Cardiac fibroblast (primary cell): ENCODE measurements at regions not wholly inside any gene's neighbourhood (a gene's known extent, or its start where the extent isn't known, plus 50 kb on each side); places are given as distances from the start of the nearest gene placed in this dataset.

Experiments used
- DNase-seq, 2 donors: peaks; one replicate each; pipeline versions ENCODE4 v3.0.0 to v3.0.0-alpha.2; 2010; ENCODE audit warnings: low read depth in 2 of 2
- H3K4me3 ChIP-seq, 2 donors: replicated peaks in 1 of 2; 1 replicate in 1 of 2; 2 replicates in 1 of 2; pipeline ENCODE4 v1.5.1; 2011; ENCODE audit warnings: low read depth in 2 of 2, low read length in 2 of 2, mild to moderate bottlenecking in 2 of 2, moderate library complexity in 1 of 2
- CTCF ChIP-seq: IDR thresholded peaks from one replicate; pipeline ENCODE4 v1.5.1; 2011; ENCODE audit warnings: low read depth, mild to moderate bottlenecking, low read length, inconsistent platforms

GRCh38 chr2:14284244-14284643 lies 348.3 kb upstream of the LRATD1 start:
- TF ChIP-seq CTCF = no peak
- DNase-seq = no peak
- H3K4me3 ChIP-seq = no peak overlapping the region

GRCh38 chr2:14285812-14286211 lies 346.7 kb upstream of the LRATD1 start:
- DNase-seq = no peak
- H3K4me3 ChIP-seq = no peak overlapping the region
- TF ChIP-seq CTCF = no peak

DNA sequence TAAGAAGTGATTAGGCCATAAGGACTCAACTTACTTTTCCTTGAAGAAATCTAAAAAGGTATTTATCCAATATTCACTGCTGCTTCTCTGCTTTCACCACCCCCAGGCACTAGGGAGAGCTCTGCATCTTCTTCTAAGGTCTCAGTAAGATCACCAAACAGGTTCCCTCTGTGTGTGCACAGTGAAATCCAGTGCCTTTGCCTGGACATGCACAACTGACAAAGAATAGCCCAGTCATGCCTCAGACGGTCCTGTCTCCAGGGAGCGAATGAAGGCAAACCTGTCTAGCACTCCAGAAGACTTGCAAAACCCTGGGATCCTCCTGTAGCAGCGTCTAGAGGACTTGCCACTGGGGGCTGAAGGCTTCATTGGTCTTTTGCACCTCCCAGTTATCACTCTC lies 344.5 kb upstream of the LRATD1 start:
- H3K4me3 ChIP-seq = no peak overlapping the region
- no peak for DNase-seq
- no peak for TF ChIP-seq CTCF

GRCh38 chr2:14292964-14293363 lies 339.6 kb upstream of the LRATD1 start:
- no peak for TF ChIP-seq CTCF
- DNase-seq = no peak
- H3K4me3 ChIP-seq = no peak overlapping the region

GRCh38 chr2:14297340-14297739 lies 335.2 kb upstream of the LRATD1 start:
- no peak overlapping the region for H3K4me3 ChIP-seq
- DNase-seq = no peak
- TF ChIP-seq CTCF = no peak

- no peak overlapping the region for H3K4me3 ChIP-seq
- no peak for TF ChIP-seq CTCF
Observed at GRCh38 chr2:14297906-14298305, 334.6 kb upstream of the LRATD1 start.

GRCh38 chr2:14301331-14301730 lies 331.2 kb upstream of the LRATD1 start:
- H3K4me3 ChIP-seq = no peak overlapping the region
- DNase-seq = no peak
- TF ChIP-seq CTCF = no peak

More at GRCh38 chr2:14297906-14298305, 334.6 kb upstream of the LRATD1 start:
- no peak for DNase-seq
